PC-9 (cell line): ENCODE measurements at regions not wholly inside any gene's neighbourhood (a gene's known extent, or its start where the extent isn't known, plus 50 kb on each side); places are given as distances from the start of the nearest gene placed in this dataset.

Experiments
- BruUV-seq: library from RNA; stranded (reverse); fragments of 400-500 nt; replicated peaks from 2 replicates; lab custom pipeline; 2021; lab: Mats Ljungman, UMichigan
- CTCF ChIA-PET: fragments of 300-600 bp; sonication (Branson Sonifier 250); formaldehyde crosslinking; loops from one replicate; lab custom pipeline; 2022; ENCODE audit warnings: antibody characterized with exemption; lab: Charles Lee
- POLR2A ChIA-PET: fragments of 300-600 bp; sonication (Branson Sonifier 250); formaldehyde crosslinking; loops from one replicate; lab custom pipeline; 2022; ENCODE audit warnings: antibody characterized with exemption; ENCODE audit not compliant: unreplicated experiment; lab: Charles Lee
- DNase-seq, 2 experiments: peaks; one replicate each; pipeline versions ENCODE4 v3.0.0 to v3.0.0-alpha.2; 2015 to 2022; ENCODE audit warnings: mixed read lengths in 1 of 2
- H2AFZ ChIP-seq: fragments of 200-600 bp; sonication (generic); 2 replicates; pipeline ENCODE4 v1.8.1; 2017; ENCODE audit warnings: antibody characterized with exemption
- H3F3A ChIP-seq: fragments of 200-600 bp; sonication (generic); 2 replicates; pipeline ENCODE4 v1.8.1; 2017; ENCODE audit warnings: antibody characterized with exemption, mild to moderate bottlenecking, low read depth; ENCODE audit not compliant: insufficient read depth
- H3K27ac ChIP-seq: fragments of 200-600 bp; sonication (generic); 2 replicates; pipeline ENCODE4 v1.6.1; 2016; ENCODE audit warnings: mixed run types
- H3K27me3 ChIP-seq: fragments of 200-600 bp; sonication (generic); 2 replicates; pipeline ENCODE4 v1.6.1; 2016; ENCODE audit warnings: low read depth, mixed run types; ENCODE audit not compliant: insufficient read depth
- H3K36me3 ChIP-seq: fragments of 200-600 bp; sonication (generic); 2 replicates; pipeline ENCODE4 v1.6.1; 2016; ENCODE audit warnings: low read depth, mixed run types
- H3K4me1 ChIP-seq: fragments of 200-600 bp; sonication (generic); replicated peaks from 2 replicates; pipeline ENCODE4 v1.6.1; 2016; ENCODE audit warnings: mixed run types; ENCODE audit not compliant: insufficient read depth
- H3K4me2 ChIP-seq: fragments of 200-600 bp; sonication (generic); 2 replicates; pipeline ENCODE4 v1.6.1; 2017; ENCODE audit warnings: mixed run types
- H3K4me3 ChIP-seq: fragments of 200-600 bp; sonication (generic); 2 replicates; pipeline ENCODE4 v1.6.1; 2016; ENCODE audit warnings: mixed run types
- H3K79me2 ChIP-seq: fragments of 200-600 bp; sonication (generic); 2 replicates; pipeline ENCODE4 v1.6.1; 2017; ENCODE audit warnings: low read depth, mixed run types
- H3K9me2 ChIP-seq: fragments of 200-600 bp; sonication (generic); 2 replicates; pipeline ENCODE4 v1.8.1; 2017; ENCODE audit warnings: mild to moderate bottlenecking; ENCODE audit not compliant: insufficient read depth
- H3K9me3 ChIP-seq: fragments of 200-600 bp; sonication (generic); 2 replicates; pipeline ENCODE4 v1.8.1; 2016; ENCODE audit warnings: low read depth; ENCODE audit not compliant: insufficient read depth
- H4K20me1 ChIP-seq: fragments of 200-600 bp; sonication (generic); 2 replicates; pipeline ENCODE4 v1.8.1; 2017; ENCODE audit not compliant: insufficient read depth
- EZH2 ChIP-seq: fragments of 200-600 bp; sonication (generic); IDR thresholded peaks from 2 replicates; pipeline ENCODE4 v1.8.0; 2017; ENCODE audit warnings: antibody characterized with exemption, low read depth
- intact Hi-C: fragments of 100-400 bp; cut with micrococcal nuclease; formaldehyde crosslinking; loops from one replicate; pipeline ENCODE4 v1.10.0; 2022; ENCODE audit not compliant: unreplicated experiment
- TF ChIP-seq, protein P1 (sequence below): fragments of 200-600 bp; sonication (generic); conservative IDR thresholded peaks from 2 replicates; pipeline ENCODE4 v1.6.1; 2017; ENCODE audit warnings: mixed run types, antibody characterized with exemption, mild to moderate bottlenecking, moderate library complexity

DNA sequence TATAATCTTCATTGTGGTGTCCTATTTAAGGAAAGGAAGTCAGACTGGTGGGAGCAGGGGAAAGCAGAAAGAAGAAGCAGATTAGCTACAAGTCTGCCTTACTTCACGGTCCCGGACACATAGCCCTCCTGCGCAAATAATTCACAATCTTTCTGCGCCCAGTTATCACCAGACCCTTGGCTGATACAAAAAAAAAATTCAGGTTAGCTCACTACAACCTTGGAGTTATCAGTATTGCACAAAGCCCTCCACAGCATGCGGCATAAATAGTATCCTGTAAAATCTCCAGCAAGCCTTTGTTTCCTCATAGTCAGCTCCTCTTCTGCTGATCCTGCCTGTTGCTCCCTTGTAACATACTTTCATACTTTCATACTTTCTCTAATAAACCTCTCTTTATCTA, 148.6 kb upstream of the FUT9 start:
- TF ChIP-seq, protein P1, sequence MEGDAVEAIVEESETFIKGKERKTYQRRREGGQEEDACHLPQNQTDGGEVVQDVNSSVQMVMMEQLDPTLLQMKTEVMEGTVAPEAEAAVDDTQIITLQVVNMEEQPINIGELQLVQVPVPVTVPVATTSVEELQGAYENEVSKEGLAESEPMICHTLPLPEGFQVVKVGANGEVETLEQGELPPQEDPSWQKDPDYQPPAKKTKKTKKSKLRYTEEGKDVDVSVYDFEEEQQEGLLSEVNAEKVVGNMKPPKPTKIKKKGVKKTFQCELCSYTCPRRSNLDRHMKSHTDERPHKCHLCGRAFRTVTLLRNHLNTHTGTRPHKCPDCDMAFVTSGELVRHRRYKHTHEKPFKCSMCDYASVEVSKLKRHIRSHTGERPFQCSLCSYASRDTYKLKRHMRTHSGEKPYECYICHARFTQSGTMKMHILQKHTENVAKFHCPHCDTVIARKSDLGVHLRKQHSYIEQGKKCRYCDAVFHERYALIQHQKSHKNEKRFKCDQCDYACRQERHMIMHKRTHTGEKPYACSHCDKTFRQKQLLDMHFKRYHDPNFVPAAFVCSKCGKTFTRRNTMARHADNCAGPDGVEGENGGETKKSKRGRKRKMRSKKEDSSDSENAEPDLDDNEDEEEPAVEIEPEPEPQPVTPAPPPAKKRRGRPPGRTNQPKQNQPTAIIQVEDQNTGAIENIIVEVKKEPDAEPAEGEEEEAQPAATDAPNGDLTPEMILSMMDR, result no peak
- no peak for TF ChIP-seq EZH2
- Histone ChIP-seq H3K4me1 (no peaks in the 10 kb centered on the region), H3F3A (no peaks in the 10 kb centered on the region), H3K36me3 (no peaks in the 10 kb centered on the region), H3K9me2 (no peaks in the 10 kb centered on the region), H3K27ac (no peak overlapping the region), H3K27me3 (no peaks in the 10 kb centered on the region), H4K20me1 (no peaks in the 10 kb centered on the region), H3K79me2 (no peaks in the 10 kb centered on the region), H3K4me2 (no peak overlapping the region), H3K9me3 (no peaks in the 10 kb centered on the region), H3K4me3 (no peak overlapping the region), H2AFZ (no peak overlapping the region)
- no peak for DNase-seq
- ChIA-PET CTCF (no interaction called here), POLR2A (no interaction called here)
- no TSS peak for BruUV-seq
- intact Hi-C loops, result loop anchor here (10.0 kb wide), 1 partner anchor 432 kb away; no protein-coding TSS in a partner anchor

DNA sequence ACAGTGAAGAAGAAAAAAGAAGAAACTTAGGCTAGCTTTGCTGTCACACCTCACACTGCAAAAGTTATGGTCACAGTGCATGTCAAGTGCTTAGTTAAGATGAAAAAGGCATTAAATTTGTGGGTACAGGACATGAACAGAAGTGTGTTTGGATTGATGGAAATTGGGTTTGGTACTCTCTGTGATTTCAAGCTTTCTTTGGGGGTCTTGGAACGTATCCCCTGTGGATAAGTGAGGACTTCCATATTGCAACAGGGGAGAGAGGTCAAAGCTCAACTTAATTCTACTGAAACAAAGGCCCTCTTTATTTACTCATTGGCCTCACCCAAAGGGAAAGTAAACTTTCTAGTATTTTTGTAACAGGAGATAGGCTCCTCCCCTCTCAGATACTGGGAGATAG, 138.3 kb upstream of the FUT9 start:
- Histone ChIP-seq H3K27ac (no peak overlapping the region), H3K9me2 (no peaks in the 10 kb centered on the region), H3K4me1 (no peaks in the 10 kb centered on the region), H4K20me1 (no peaks in the 10 kb centered on the region), H3F3A (no peaks in the 10 kb centered on the region), H3K79me2 (no peaks in the 10 kb centered on the region), H3K9me3 (no peaks in the 10 kb centered on the region), H3K36me3 (no peaks in the 10 kb centered on the region), H3K4me2 (no peak overlapping the region), H3K27me3 (no peaks in the 10 kb centered on the region), H2AFZ (no peak overlapping the region), H3K4me3 (no peak overlapping the region)
- POLR2A ChIA-PET, result interaction anchor here (0.7 kb wide), 1 partner anchor 139 kb away, joined by 4 read pairs; the partner anchor contains the start of gene FUT9
- TF ChIP-seq, protein P1, result no peak
- no peak for TF ChIP-seq EZH2
- no peak for DNase-seq
- intact Hi-C loops, result no loop called here
- no TSS peak for BruUV-seq
- CTCF ChIA-PET, result no interaction called here

DNA sequence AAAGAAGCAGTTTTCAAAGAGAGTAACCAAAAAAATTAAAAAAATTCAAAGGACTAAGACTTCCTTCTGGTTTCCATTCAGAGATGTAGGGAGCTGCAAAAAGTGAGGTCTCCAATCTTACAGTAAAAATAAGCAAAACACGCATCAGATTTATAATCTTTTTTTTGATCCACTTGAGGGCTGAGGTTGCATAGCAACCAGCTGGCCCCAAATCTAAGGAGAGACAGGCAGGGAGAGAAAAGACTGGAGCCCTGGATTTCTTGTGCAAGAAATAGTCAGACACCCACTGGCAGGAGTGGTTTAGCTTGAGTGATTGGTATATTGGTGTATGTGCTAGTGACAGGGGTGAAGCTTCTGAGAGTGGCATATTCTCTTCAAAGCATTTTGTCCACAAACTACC, 135.9 kb upstream of the FUT9 start:
- Histone ChIP-seq H3K36me3 (no peaks in the 10 kb centered on the region), H3K4me3 (no peak overlapping the region), H4K20me1 (no peaks in the 10 kb centered on the region), H3K79me2 (no peaks in the 10 kb centered on the region), H3K9me2 (no peaks in the 10 kb centered on the region), H3K4me1 (no peaks in the 10 kb centered on the region), H2AFZ (no peak overlapping the region), H3F3A (no peaks in the 10 kb centered on the region), H3K9me3 (no peaks in the 10 kb centered on the region), H3K4me2 (no peak overlapping the region), H3K27me3 (no peaks in the 10 kb centered on the region), H3K27ac (no peak overlapping the region)
- POLR2A ChIA-PET, result no interaction called here
- CTCF ChIA-PET, result no interaction called here
- BruUV-seq, result no TSS peak
- DNase-seq, result no peak
- intact Hi-C loops, result no loop called here
- TF ChIP-seq, protein P1, result no peak
- TF ChIP-seq EZH2, result no peak
